ENCODE measurements at regions not wholly inside any gene's neighbourhood (a gene's known extent, or its start where the extent isn't known, plus 50 kb on each side); places are given as distances from the start of the nearest gene placed in this dataset.

- Histone ChIP-seq H3K27ac (ENCODE audit: low read depth, low read length) (no peak overlapping the region), H2BK12ac (ENCODE audit: low read length) (peak overlapping the region; percentile 51), H3K18ac (ENCODE audit: low read length) (no peak overlapping the region), H3K36me3 (ENCODE audit: control insufficient read depth in 1 of 2, insufficient read depth in 2 of 2, low read length in 2 of 2) (no peaks in the 10 kb centered on the region), H3K9me3 (ENCODE audit: insufficient read depth, low read depth, low read length) (no peaks in the 10 kb centered on the region), H3K23ac (ENCODE audit: low read length) (no peak overlapping the region), H3K9ac (ENCODE audit: low read length) (no peak overlapping the region), H3K14ac (ENCODE audit: low read length) (no peak overlapping the region), H2BK5ac (ENCODE audit: low read depth, low read length, poor library complexity) (no peak overlapping the region), H2AFZ (ENCODE audit: insufficient read depth, low read length, poor library complexity) (no peak overlapping the region), H3K4me3 (ENCODE audit: low read depth, low read length) (no peak overlapping the region), H4K12ac (ENCODE audit: low read depth, low read length) (no peak overlapping the region), H3K4me2 (ENCODE audit: low read length) (no peak overlapping the region), H2BK120ac (ENCODE audit: insufficient read depth, low read length, poor library complexity) (no peak overlapping the region), H4K91ac (ENCODE audit: low read depth, low read length) (no peak overlapping the region), H3K27me3 (ENCODE audit: insufficient read depth, low read length) (no peaks in the 10 kb centered on the region), H3K4me1 (ENCODE audit: control insufficient read depth in 1 of 2, insufficient read depth in 2 of 2, low read length in 2 of 2) (peaks cover 5 to 7% of the 10 kb centered on the region in 2 experiments), H2AK5ac (ENCODE audit: low read length) (peak overlapping the region; percentile 80), H4K8ac (ENCODE audit: low read depth, low read length) (no peak overlapping the region), H3K4ac (ENCODE audit: low read depth, low read length) (peak overlapping the region; percentile 12), H3K79me2 (ENCODE audit: control insufficient read depth, insufficient read depth, low read length, poor library complexity) (no peaks in the 10 kb centered on the region), H3K79me1 (ENCODE audit: low read length) (peaks cover 19% of the 10 kb centered on the region)
- whole genome bisulfite sequencing (ENCODE audit: extremely low coverage, insufficient coverage, insufficient read length), result no CpG with 5 or more reads among the region's 1 CpG
- no peak for DNase-seq
These were observed 159.1 kb upstream of the USP24 start for GRCh38 chr1:55374216-55374615.

- no peak overlapping the region for H3K4me3 ChIP-seq (ENCODE audit: low read depth, low read length)
- H4K91ac ChIP-seq (ENCODE audit: low read depth, low read length), result no peak overlapping the region
- H3K36me3 ChIP-seq (ENCODE audit: control insufficient read depth in 1 of 2, insufficient read depth in 2 of 2, low read length in 2 of 2), result no peaks in the 10 kb centered on the region
- no peak overlapping the region for H3K9ac ChIP-seq (ENCODE audit: low read length)
- H2AFZ ChIP-seq (ENCODE audit: insufficient read depth, low read length, poor library complexity), result no peak overlapping the region
- no peak overlapping the region for H2BK12ac ChIP-seq (ENCODE audit: low read length)
- no peak overlapping the region for H4K12ac ChIP-seq (ENCODE audit: low read depth, low read length)
- DNase-seq, result no peak
- H3K18ac ChIP-seq (ENCODE audit: low read length), result no peak overlapping the region
- H2AK5ac ChIP-seq (ENCODE audit: low read length), result no peak overlapping the region
- H3K4ac ChIP-seq (ENCODE audit: low read depth, low read length), result no peak overlapping the region
- no peak overlapping the region for H3K4me2 ChIP-seq (ENCODE audit: low read length)
- no peak overlapping the region for H4K8ac ChIP-seq (ENCODE audit: low read depth, low read length)
- H3K27me3 ChIP-seq (ENCODE audit: insufficient read depth, low read length), result no peaks in the 10 kb centered on the region
- WGBS (ENCODE audit: extremely low coverage, insufficient coverage, insufficient read length), result no CpG with 5 or more reads among the region's 6 CpGs
- peaks cover 2% of the 10 kb centered on the region for H3K9me3 ChIP-seq (ENCODE audit: insufficient read depth, low read depth, low read length)
- H2BK5ac ChIP-seq (ENCODE audit: low read depth, low read length, poor library complexity), result no peak overlapping the region
- no peak overlapping the region for H3K27ac ChIP-seq (ENCODE audit: low read depth, low read length)
- H3K79me1 ChIP-seq (ENCODE audit: low read length), result no peaks in the 10 kb centered on the region
- H3K23ac ChIP-seq (ENCODE audit: low read length), result no peak overlapping the region
- no peaks in the 10 kb centered on the region for H3K4me1 ChIP-seq (ENCODE audit: control insufficient read depth in 1 of 2, insufficient read depth in 2 of 2, low read length in 2 of 2)
- no peak overlapping the region for H3K14ac ChIP-seq (ENCODE audit: low read length)
- H2BK120ac ChIP-seq (ENCODE audit: insufficient read depth, low read length, poor library complexity), result no peak overlapping the region
- H3K79me2 ChIP-seq (ENCODE audit: control insufficient read depth, insufficient read depth, low read length, poor library complexity), result no peaks in the 10 kb centered on the region
These were observed 154.3 kb upstream of the USP24 start for GRCh38 chr1:55369474-55369873.

GRCh38 chr1:55368698-55369097 is 153.5 kb upstream of the USP24 start:
- Histone ChIP-seq H3K79me1 (ENCODE audit: low read length) (no peaks in the 10 kb centered on the region), H3K4me2 (ENCODE audit: low read length) (no peak overlapping the region), H3K4me3 (ENCODE audit: low read depth, low read length) (no peak overlapping the region), H4K12ac (ENCODE audit: low read depth, low read length) (no peak overlapping the region), H2AK5ac (ENCODE audit: low read length) (no peak overlapping the region), H3K18ac (ENCODE audit: low read length) (no peak overlapping the region), H4K91ac (ENCODE audit: low read depth, low read length) (no peak overlapping the region), H3K14ac (ENCODE audit: low read length) (no peak overlapping the region), H3K27me3 (ENCODE audit: insufficient read depth, low read length) (no peaks in the 10 kb centered on the region), H2AFZ (ENCODE audit: insufficient read depth, low read length, poor library complexity) (no peak overlapping the region), H3K27ac (ENCODE audit: low read depth, low read length) (no peak overlapping the region), H3K9ac (ENCODE audit: low read length) (no peak overlapping the region), H2BK12ac (ENCODE audit: low read length) (no peak overlapping the region), H3K36me3 (ENCODE audit: control insufficient read depth in 1 of 2, insufficient read depth in 2 of 2, low read length in 2 of 2) (no peaks in the 10 kb centered on the region), H3K79me2 (ENCODE audit: control insufficient read depth, insufficient read depth, low read length, poor library complexity) (no peaks in the 10 kb centered on the region), H3K4me1 (ENCODE audit: control insufficient read depth in 1 of 2, insufficient read depth in 2 of 2, low read length in 2 of 2) (no peaks in the 10 kb centered on the region), H4K8ac (ENCODE audit: low read depth, low read length) (no peak overlapping the region), H3K23ac (ENCODE audit: low read length) (no peak overlapping the region), H2BK5ac (ENCODE audit: low read depth, low read length, poor library complexity) (no peak overlapping the region), H2BK120ac (ENCODE audit: insufficient read depth, low read length, poor library complexity) (no peak overlapping the region), H3K9me3 (ENCODE audit: insufficient read depth, low read depth, low read length) (peaks cover 2% of the 10 kb centered on the region), H3K4ac (ENCODE audit: low read depth, low read length) (no peak overlapping the region)
- WGBS (ENCODE audit: extremely low coverage, insufficient coverage, insufficient read length), result no CpG with 5 or more reads among the region's 3 CpGs
- DNase-seq, result no peak

GRCh38 chr1:55367273-55367672 is 152.1 kb upstream of the USP24 start:
- Histone ChIP-seq H3K14ac (ENCODE audit: low read length) (no peak overlapping the region), H2AFZ (ENCODE audit: insufficient read depth, low read length, poor library complexity) (no peak overlapping the region), H3K4ac (ENCODE audit: low read depth, low read length) (no peak overlapping the region), H3K18ac (ENCODE audit: low read length) (no peak overlapping the region), H2BK120ac (ENCODE audit: insufficient read depth, low read length, poor library complexity) (no peak overlapping the region), H2BK12ac (ENCODE audit: low read length) (no peak overlapping the region), H4K91ac (ENCODE audit: low read depth, low read length) (no peak overlapping the region), H3K36me3 (ENCODE audit: control insufficient read depth in 1 of 2, insufficient read depth in 2 of 2, low read length in 2 of 2) (no peaks in the 10 kb centered on the region), H4K8ac (ENCODE audit: low read depth, low read length) (no peak overlapping the region), H4K12ac (ENCODE audit: low read depth, low read length) (no peak overlapping the region), H3K27ac (ENCODE audit: low read depth, low read length) (no peak overlapping the region), H3K79me2 (ENCODE audit: control insufficient read depth, insufficient read depth, low read length, poor library complexity) (no peaks in the 10 kb centered on the region), H3K4me2 (ENCODE audit: low read length) (no peak overlapping the region), H3K9me3 (ENCODE audit: insufficient read depth, low read depth, low read length) (peaks cover 2% of the 10 kb centered on the region), H2BK5ac (ENCODE audit: low read depth, low read length, poor library complexity) (no peak overlapping the region), H3K79me1 (ENCODE audit: low read length) (no peaks in the 10 kb centered on the region), H3K4me1 (ENCODE audit: control insufficient read depth in 1 of 2, insufficient read depth in 2 of 2, low read length in 2 of 2) (no peaks in the 10 kb centered on the region), H3K27me3 (ENCODE audit: insufficient read depth, low read length) (no peaks in the 10 kb centered on the region), H3K4me3 (ENCODE audit: low read depth, low read length) (no peak overlapping the region), H3K9ac (ENCODE audit: low read length) (no peak overlapping the region), H2AK5ac (ENCODE audit: low read length) (no peak overlapping the region), H3K23ac (ENCODE audit: low read length) (no peak overlapping the region)
- no CpG with 5 or more reads among the region's 7 CpGs for WGBS (ENCODE audit: extremely low coverage, insufficient coverage, insufficient read length)
- no peak for DNase-seq

Measured in trophoblast cell (in vitro differentiated cells and primary cell).